MCF 10A (cell line): ENCODE measurements at regions not wholly inside any gene's neighbourhood (a gene's known extent, or its start where the extent isn't known, plus 50 kb on each side); places are given as distances from the start of the nearest gene placed in this dataset.
A peak's percentile ranks its signal among the peaks of the same experiment; 100 is the strongest.
"Not testable (repeated sequence)": the region's sequence is repeated elsewhere in the genome, so short reads cannot be mapped to it uniquely, and the experiment has no call there.

ENCODE experiments used
- BruUV-seq: library from RNA; stranded (reverse); fragments of 400-500 nt; replicated peaks from 2 replicates; lab custom pipeline; 2021; lab: Mats Ljungman, UMichigan
- CTCF ChIA-PET: fragments of 300-600 bp; sonication (Branson Sonifier 250); formaldehyde crosslinking; extraction: SDS; loops from one replicate; lab custom pipeline; 2021; ENCODE audit warnings: antibody characterized with exemption, inconsistent platforms; lab: Yijun Ruan, JAX
- POLR2A ChIA-PET: fragments of 300-600, 350-650 bp; sonication (Branson Sonifier 250); formaldehyde crosslinking; extraction: SDS; loops from one replicate; lab custom pipeline; 2020; ENCODE audit warnings: antibody characterized with exemption, inconsistent platforms; lab: Yijun Ruan, JAX
- DNase-seq: peaks from one replicate; pipeline ENCODE4 v3.0.0-alpha.2; 2018; ENCODE audit not compliant: unreplicated experiment
- H3K27ac Mint-ChIP-seq: one replicate; pipeline ENCODE4 v1.8.0; 2022; ENCODE audit warnings: mild to moderate bottlenecking, low read depth, mixed read lengths; ENCODE audit not compliant: unreplicated experiment
- H3K27me3 Mint-ChIP-seq: one replicate; pipeline ENCODE4 v1.8.0; 2022; ENCODE audit warnings: mixed read lengths; ENCODE audit not compliant: insufficient read depth, unreplicated experiment
- H3K36me3 Mint-ChIP-seq: one replicate; pipeline ENCODE4 v1.8.0; 2022; ENCODE audit warnings: mild to moderate bottlenecking, moderate library complexity, mixed read lengths; ENCODE audit not compliant: insufficient read depth, unreplicated experiment
- H3K4me1 Mint-ChIP-seq: one replicate; pipeline ENCODE4 v1.8.0; 2022; ENCODE audit warnings: mixed read lengths; ENCODE audit not compliant: insufficient read depth, unreplicated experiment
- H3K4me3 Mint-ChIP-seq: one replicate; pipeline ENCODE4 v1.8.0; 2022; ENCODE audit warnings: mild to moderate bottlenecking, moderate library complexity, mixed read lengths; ENCODE audit not compliant: unreplicated experiment
- H3K9me3 Mint-ChIP-seq: one replicate; pipeline ENCODE4 v1.8.0; 2022; ENCODE audit warnings: mixed read lengths; ENCODE audit not compliant: unreplicated experiment
- intact Hi-C: fragments of 100-400 bp; cut with micrococcal nuclease; formaldehyde crosslinking; loops from 2 replicates; pipeline ENCODE4 v1.14.1; 2022

DNA sequence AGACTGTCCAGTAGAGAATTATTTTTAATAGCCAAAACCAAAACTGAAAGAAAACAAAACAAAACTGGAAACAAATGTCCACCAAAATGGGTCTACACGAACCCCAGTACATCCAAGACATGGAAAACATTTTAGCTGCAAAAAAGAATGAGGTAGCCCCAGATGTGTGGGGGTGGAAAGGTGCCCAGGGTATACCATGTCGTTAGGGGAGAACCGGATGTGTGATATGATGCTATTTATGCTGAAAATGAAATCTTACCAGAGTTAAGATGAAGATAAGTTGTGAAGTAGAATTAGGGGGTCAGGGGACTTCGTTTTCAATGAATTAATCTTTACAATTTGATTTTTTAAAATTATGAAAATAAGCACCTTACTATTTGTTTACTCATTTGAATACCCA, 72.2 kb downstream of the PROP1 start:
- intact Hi-C loops, POLR2A ChIA-PET, H3K27ac Mint-ChIP-seq, H3K9me3 Mint-ChIP-seq, H3K4me1 Mint-ChIP-seq, DNase-seq, CTCF ChIA-PET, H3K4me3 Mint-ChIP-seq, BruUV-seq, H3K27me3 Mint-ChIP-seq, H3K36me3 Mint-ChIP-seq: not testable (repeated sequence)

- POLR2A ChIA-PET, H3K4me1 Mint-ChIP-seq, DNase-seq, H3K27me3 Mint-ChIP-seq, H3K9me3 Mint-ChIP-seq, H3K36me3 Mint-ChIP-seq, CTCF ChIA-PET, BruUV-seq, H3K4me3 Mint-ChIP-seq, intact Hi-C loops, H3K27ac Mint-ChIP-seq: not testable (repeated sequence)
These were observed 72.9 kb downstream of the PROP1 start for GRCh38 chr5:177923189-177923588.

GRCh38 chr5:177909261-177909660, 86.8 kb downstream of the PROP1 start:
- BruUV-seq, CTCF ChIA-PET, H3K36me3 Mint-ChIP-seq, H3K4me1 Mint-ChIP-seq, H3K27me3 Mint-ChIP-seq, H3K9me3 Mint-ChIP-seq, intact Hi-C loops, POLR2A ChIA-PET: not testable (repeated sequence)
- peak overlapping the region; percentile 28 for H3K4me3 Mint-ChIP-seq
- peak; percentile 8 for DNase-seq
- H3K27ac Mint-ChIP-seq = peak overlapping the region; percentile 57

GRCh38 chr5:177902806-177903205, 93.2 kb downstream of the PROP1 start:
- not testable (repeated sequence) for H3K27ac Mint-ChIP-seq, BruUV-seq, H3K4me1 Mint-ChIP-seq

GRCh38 chr5:177900066-177900465, 96.0 kb downstream of the PROP1 start:
- H3K27ac Mint-ChIP-seq, intact Hi-C loops, BruUV-seq, POLR2A ChIA-PET, DNase-seq, H3K27me3 Mint-ChIP-seq, CTCF ChIA-PET, H3K9me3 Mint-ChIP-seq, H3K4me1 Mint-ChIP-seq, H3K36me3 Mint-ChIP-seq, H3K4me3 Mint-ChIP-seq: not testable (repeated sequence)

More at GRCh38 chr5:177902806-177903205, 93.2 kb downstream of the PROP1 start:
- H3K27me3 Mint-ChIP-seq, POLR2A ChIA-PET, H3K4me3 Mint-ChIP-seq, H3K36me3 Mint-ChIP-seq, DNase-seq, intact Hi-C loops, CTCF ChIA-PET, H3K9me3 Mint-ChIP-seq: not testable (repeated sequence)

DNA sequence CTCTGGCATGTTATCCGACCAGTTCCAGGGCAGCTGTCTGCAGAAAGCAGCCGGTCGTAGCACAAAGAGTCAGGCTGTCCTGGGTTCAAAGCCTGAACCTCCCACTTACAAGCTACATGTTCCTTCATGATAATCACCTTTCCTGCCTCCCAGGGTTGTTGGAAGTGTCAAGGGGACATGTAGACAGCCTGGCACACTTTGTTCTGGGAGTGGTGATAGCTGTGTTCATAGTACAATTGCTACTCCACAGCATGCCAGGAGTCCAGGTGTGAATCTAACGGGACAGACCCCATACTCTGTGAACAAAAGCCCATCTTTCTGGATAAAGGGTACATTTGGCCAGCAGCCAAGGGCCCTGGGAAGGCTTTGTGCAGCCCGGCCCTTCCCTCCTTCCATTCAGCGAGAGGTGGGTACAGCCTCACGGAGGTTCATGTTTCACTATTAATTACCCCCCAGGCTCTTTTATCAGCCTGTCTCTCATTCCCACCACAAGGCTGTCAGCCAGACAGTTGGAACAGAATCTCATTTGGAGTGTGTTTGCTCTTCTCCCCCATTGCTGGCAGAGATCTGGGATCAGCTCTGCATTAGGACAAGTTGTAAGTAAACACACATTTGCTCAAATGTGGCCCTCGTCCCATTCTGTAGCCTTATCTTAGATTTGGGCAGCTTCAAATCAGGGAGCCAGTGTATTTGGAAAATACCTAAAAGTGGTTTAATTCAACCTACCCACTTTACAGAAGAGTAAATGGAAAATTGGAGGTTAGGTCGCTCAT, 101.2 kb downstream of the PROP1 start:
- CTCF ChIA-PET, H3K36me3 Mint-ChIP-seq, H3K27ac Mint-ChIP-seq, H3K27me3 Mint-ChIP-seq, H3K4me1 Mint-ChIP-seq, BruUV-seq, H3K4me3 Mint-ChIP-seq, POLR2A ChIA-PET, H3K9me3 Mint-ChIP-seq, DNase-seq: not testable (repeated sequence)
- intact Hi-C loops = loop anchor here (10.0 kb wide), 1 partner anchor 170 kb away; no protein-coding TSS in a partner anchor

DNA sequence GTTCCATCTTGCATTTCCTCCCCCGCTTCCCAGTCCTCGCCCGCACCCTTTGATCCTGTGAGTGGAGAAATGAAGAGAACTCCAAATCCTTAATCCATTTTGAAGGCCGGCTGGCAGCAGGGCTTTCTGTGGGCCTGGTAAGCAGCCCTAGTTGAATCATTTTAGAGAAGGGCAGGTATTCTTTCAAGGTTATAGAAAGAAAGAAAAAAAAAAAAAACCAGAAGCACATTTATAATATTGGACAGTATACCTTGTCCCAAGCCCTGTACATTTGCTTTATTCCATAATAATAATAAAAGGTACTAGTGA, 103.7 kb downstream of the PROP1 start:
- H3K9me3 Mint-ChIP-seq, POLR2A ChIA-PET, H3K4me1 Mint-ChIP-seq, DNase-seq, CTCF ChIA-PET, BruUV-seq, H3K27me3 Mint-ChIP-seq, H3K36me3 Mint-ChIP-seq, H3K27ac Mint-ChIP-seq, H3K4me3 Mint-ChIP-seq: not testable (repeated sequence)
- intact Hi-C loops = loop anchor here (10.0 kb wide), 1 partner anchor 172 kb away; no protein-coding TSS in a partner anchor
